GM21528 (cell line): ENCODE measurements at regions not wholly inside any gene's neighbourhood (a gene's known extent, or its start where the extent isn't known, plus 50 kb on each side); places are given as distances from the start of the nearest gene placed in this dataset.
"Not testable (repeated sequence)": the region's sequence is repeated elsewhere in the genome, so short reads cannot be mapped to it uniquely, and the experiment has no call there.

Source experiments
- ATAC-seq: cut with Tn5 transposase; IDR thresholded peaks from one replicate; pipeline ENCODE4 v1.9.1; 2021; ENCODE audit warnings: mild to moderate bottlenecking, moderate library complexity; ENCODE audit not compliant: unreplicated experiment, low FRiP score

GRCh38 chr2:185472574-185472973, 266.0 kb upstream of the FSIP2 start:
- ATAC-seq = no peak

GRCh38 chr2:185473838-185474237, 264.8 kb upstream of the FSIP2 start:
- ATAC-seq = no peak

GRCh38 chr2:185475914-185476313, 262.7 kb upstream of the FSIP2 start:
- ATAC-seq = no peak

- ATAC-seq = no peak
Measured at GRCh38 chr2:185477452-185477851, 261.2 kb upstream of the FSIP2 start.

GRCh38 chr2:185484602-185485001, 254.0 kb upstream of the FSIP2 start:
- no peak for ATAC-seq

- no peak for ATAC-seq
Measured at GRCh38 chr2:185502351-185502750, 236.3 kb upstream of the FSIP2 start.

GRCh38 chr2:185507719-185508118, 230.9 kb upstream of the FSIP2 start:
- ATAC-seq = no peak

- ATAC-seq = no peak
Measured at GRCh38 chr2:185510060-185510459, 228.5 kb upstream of the FSIP2 start.

- ATAC-seq = no peak
Measured at GRCh38 chr2:185511925-185512324, 226.7 kb upstream of the FSIP2 start.

- no peak for ATAC-seq
Measured at GRCh38 chr2:185522472-185522871, 216.1 kb upstream of the FSIP2 start.

- ATAC-seq = not testable (repeated sequence)
Measured at GRCh38 chr2:185524242-185524641, 214.4 kb upstream of the FSIP2 start.

- no peak for ATAC-seq
Measured at GRCh38 chr2:185526161-185526560, 212.4 kb upstream of the FSIP2 start.

- ATAC-seq = no peak
Measured at GRCh38 chr2:185531721-185532120, 206.9 kb upstream of the FSIP2 start.

- no peak for ATAC-seq
Measured at GRCh38 chr2:185537689-185538088, 200.9 kb upstream of the FSIP2 start.

GRCh38 chr2:185567196-185567595, 171.4 kb upstream of the FSIP2 start:
- no peak for ATAC-seq

GRCh38 chr2:185567940-185568339, 170.7 kb upstream of the FSIP2 start:
- ATAC-seq = no peak

GRCh38 chr2:185578322-185578721, 160.3 kb upstream of the FSIP2 start:
- peak; percentile 75 for ATAC-seq

- ATAC-seq = no peak
Measured at GRCh38 chr2:185583058-185583816, 155.4 kb upstream of the FSIP2 start.

- ATAC-seq = not testable (repeated sequence)
Measured at GRCh38 chr2:185585165-185585564, 153.4 kb upstream of the FSIP2 start.

- ATAC-seq = not testable (repeated sequence)
Measured at GRCh38 chr2:185591276-185591675, 147.3 kb upstream of the FSIP2 start.

GRCh38 chr2:185607945-185608344, 130.7 kb upstream of the FSIP2 start:
- ATAC-seq = no peak

- ATAC-seq = no peak
Measured at GRCh38 chr2:185608799-185609198, 129.8 kb upstream of the FSIP2 start.

GRCh38 chr2:185610301-185610700, 128.3 kb upstream of the FSIP2 start:
- no peak for ATAC-seq
